ENCODE measurements at regions not wholly inside any gene's neighbourhood (a gene's known extent, or its start where the extent isn't known, plus 50 kb on each side); places are given as distances from the start of the nearest gene placed in this dataset.

DNA sequence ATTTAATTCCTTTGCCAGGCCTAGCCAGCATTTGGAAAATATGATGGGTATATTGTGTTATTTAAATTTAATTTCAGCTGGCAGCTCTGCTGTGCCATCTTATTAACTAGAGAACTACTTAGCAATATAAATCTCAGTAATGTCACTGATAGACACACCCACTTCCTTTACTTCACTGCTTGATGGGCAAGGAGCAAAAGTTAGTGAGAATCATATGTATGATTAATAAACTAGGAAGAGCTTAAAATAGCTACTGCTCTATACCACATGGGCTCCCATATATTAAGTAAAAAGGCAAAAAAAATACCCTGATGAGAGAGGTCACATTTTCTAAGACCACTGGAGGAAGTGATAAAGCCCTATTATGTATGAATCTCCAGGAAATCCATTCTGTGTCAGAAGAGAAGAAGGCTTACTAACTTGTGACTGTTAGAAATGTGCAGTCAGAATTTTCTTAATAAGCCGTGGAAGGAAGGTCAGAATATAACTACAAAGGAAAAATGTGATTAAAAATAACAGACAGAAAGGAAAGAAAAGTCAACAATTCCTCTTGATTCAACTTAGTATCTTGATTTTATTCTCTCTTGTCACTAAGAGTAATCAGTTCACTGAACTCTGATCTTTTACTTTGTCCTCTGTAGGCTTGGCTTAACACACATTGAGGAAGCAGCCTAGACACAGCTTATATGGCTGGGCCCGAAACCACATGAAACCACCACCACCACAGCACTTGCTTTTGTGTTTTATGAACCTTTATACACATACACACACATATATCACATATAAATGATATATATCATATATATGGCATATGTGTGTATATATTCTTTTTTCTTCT is 1233.9 kb upstream of the ALCAM start:
- TF ChIP-seq, protein P1, sequence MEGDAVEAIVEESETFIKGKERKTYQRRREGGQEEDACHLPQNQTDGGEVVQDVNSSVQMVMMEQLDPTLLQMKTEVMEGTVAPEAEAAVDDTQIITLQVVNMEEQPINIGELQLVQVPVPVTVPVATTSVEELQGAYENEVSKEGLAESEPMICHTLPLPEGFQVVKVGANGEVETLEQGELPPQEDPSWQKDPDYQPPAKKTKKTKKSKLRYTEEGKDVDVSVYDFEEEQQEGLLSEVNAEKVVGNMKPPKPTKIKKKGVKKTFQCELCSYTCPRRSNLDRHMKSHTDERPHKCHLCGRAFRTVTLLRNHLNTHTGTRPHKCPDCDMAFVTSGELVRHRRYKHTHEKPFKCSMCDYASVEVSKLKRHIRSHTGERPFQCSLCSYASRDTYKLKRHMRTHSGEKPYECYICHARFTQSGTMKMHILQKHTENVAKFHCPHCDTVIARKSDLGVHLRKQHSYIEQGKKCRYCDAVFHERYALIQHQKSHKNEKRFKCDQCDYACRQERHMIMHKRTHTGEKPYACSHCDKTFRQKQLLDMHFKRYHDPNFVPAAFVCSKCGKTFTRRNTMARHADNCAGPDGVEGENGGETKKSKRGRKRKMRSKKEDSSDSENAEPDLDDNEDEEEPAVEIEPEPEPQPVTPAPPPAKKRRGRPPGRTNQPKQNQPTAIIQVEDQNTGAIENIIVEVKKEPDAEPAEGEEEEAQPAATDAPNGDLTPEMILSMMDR (IDR thresholded peaks at IDR 0.05; ENCODE audit: insufficient read depth, low read length) = no peak
- no peak overlapping the region for H3K4me3 ChIP-seq (ENCODE audit: low read depth, low read length)
- DNase-seq (ENCODE audit: low read depth) = no peak

DNA sequence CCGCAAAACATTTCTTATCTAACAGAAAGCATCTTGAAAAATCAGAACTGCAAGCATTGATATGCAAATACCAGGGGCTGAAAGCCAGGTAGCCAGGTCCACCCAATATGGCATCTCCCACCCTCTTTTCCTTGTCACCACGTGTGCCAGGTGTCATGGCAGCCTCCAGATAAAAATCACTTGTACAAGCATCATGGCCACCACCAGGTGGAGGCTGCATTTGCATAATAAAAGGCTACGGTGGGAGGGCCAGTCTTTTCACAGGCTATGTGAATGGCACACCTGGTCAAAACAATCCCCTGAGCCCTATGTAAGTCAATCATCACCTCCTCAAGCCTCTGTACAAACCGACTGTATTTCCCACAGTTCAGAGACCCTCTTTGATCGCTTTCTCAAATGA is 1233.1 kb upstream of the ALCAM start:
- DNase-seq (ENCODE audit: low read depth) = no peak
- TF ChIP-seq, protein P1 (IDR thresholded peaks at IDR 0.05; ENCODE audit: insufficient read depth, low read length) = no peak
- no peak overlapping the region for H3K4me3 ChIP-seq (ENCODE audit: low read depth, low read length)

DNA sequence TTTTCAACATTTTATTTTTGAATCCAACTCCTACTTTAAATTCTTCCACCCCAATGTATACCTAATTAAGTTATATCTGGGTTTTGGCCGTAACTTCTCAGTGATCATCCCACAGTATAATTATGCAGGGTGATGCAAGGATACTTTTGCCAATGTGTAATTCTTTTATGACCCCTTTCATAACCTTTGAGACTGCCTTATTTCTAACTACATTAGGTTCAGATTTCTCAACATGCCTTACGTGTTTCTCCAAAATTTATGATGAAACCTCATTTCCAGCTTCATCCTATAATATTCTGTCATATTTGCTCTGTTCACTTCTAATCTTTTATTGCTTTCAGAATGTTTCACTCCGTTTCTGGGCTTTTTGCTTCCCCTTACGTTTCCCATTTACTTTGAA is 1229.6 kb upstream of the ALCAM start:
- DNase-seq (ENCODE audit: low read depth) = no peak
- H3K4me3 ChIP-seq (ENCODE audit: low read depth, low read length) = no peak overlapping the region
- TF ChIP-seq, protein P1 (IDR thresholded peaks at IDR 0.05; ENCODE audit: insufficient read depth, low read length) = no peak

DNA sequence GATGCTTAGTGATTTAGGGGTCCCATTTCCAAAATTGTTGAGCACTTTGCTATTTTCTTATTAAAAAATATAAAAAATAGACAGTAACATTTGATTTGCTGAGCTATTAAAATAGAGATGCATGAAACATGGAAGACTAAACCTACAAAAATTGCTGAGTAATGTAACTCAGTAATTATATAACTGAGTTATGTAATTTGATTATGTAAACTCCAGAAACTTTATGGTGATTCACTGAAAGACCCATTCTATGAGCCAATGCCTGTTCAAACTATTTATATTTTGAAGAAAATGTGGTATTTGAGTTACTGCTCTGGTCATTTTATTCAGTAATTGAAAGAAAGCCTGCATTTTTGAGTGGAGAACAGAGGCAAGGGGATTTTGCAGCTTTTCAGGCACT is 1221.5 kb upstream of the ALCAM start:
- DNase-seq (ENCODE audit: low read depth) = peak; percentile 1
- TF ChIP-seq, protein P1 (IDR thresholded peaks at IDR 0.05; ENCODE audit: insufficient read depth, low read length) = no peak
- H3K4me3 ChIP-seq (ENCODE audit: low read depth, low read length) = no peak overlapping the region

DNA sequence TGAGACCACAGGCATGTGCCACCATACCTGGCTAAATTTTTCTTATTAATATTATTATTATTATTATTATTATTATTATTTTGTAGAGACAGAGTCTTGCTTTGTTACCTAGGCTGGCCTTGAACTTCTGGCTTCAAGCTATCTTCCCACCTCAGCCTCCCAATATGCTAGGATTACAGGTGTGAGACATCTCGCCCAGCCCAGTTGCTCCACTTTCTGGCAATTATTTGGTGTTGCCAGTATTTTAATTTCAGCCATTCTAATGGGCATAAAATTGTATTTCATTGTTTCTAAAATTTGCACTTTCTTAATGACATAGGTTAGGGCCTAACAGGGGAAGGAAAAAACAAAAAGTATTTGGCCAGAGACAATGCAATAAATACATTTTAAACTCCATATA is 1217.6 kb upstream of the ALCAM start:
- TF ChIP-seq, protein P1 (IDR thresholded peaks at IDR 0.05; ENCODE audit: insufficient read depth, low read length) = no peak
- DNase-seq (ENCODE audit: low read depth) = no peak
- H3K4me3 ChIP-seq (ENCODE audit: low read depth, low read length) = no peak overlapping the region

DNA sequence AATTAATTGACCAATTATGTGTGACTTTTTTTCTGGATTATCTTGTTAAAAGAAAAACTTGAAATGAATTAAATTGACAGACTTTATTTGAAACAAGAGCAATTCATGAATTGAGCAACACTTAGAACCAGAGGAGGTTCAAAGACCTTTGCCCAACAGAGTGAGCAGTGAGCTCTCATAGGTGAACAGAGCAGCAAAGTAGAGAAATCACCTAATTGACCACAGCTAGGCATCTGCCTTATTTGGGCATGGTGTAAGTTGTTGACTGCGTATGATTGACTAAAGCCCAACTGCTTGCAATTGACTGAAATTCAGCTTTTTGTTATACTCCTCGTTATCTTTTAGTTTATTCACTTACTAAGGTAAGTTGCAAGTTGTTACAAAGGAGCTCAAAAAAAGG is 1216.0 kb upstream of the ALCAM start:
- TF ChIP-seq, protein P1 (IDR thresholded peaks at IDR 0.05; ENCODE audit: insufficient read depth, low read length) = no peak
- no peak overlapping the region for H3K4me3 ChIP-seq (ENCODE audit: low read depth, low read length)
- DNase-seq (ENCODE audit: low read depth) = no peak

DNA sequence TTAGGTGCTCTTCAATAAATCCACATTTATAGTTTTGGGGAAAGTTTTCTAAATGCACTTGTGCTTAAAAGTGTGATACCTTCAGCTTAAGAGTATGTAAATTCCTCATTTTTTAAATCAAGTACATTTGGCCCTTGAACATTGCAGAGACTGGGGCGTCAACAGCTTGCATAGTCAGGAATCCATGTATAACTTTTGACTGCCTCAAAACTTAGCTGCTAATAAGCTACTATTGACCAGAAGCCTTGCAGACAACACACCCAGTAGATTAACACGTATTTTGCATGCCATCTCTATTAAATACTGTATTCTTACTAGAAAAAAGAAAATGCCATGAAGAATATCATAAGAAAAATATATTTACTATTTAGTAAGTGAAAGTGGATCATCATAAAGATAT is 1211.8 kb upstream of the ALCAM start:
- no peak for DNase-seq (ENCODE audit: low read depth)
- TF ChIP-seq, protein P1 (IDR thresholded peaks at IDR 0.05; ENCODE audit: insufficient read depth, low read length) = no peak
- H3K4me3 ChIP-seq (ENCODE audit: low read depth, low read length) = no peak overlapping the region

Data from fibroblast of the aortic adventitia (primary cell).